Right kidney (tissue), 1 donor: ENCODE measurements at regions not wholly inside any gene's neighbourhood (a gene's known extent, or its start where the extent isn't known, plus 50 kb on each side); places are given as distances from the start of the nearest gene placed in this dataset.
"Not testable (repeated sequence)": the region's sequence is repeated elsewhere in the genome, so short reads cannot be mapped to it uniquely, and the experiment has no call there.

Experiments
- DNase-seq: peaks from one replicate; pipeline ENCODE4 v3.0.0-alpha.2; 2016

GRCh38 chr3:156048483-156048882, 71.9 kb upstream of the KCNAB1 start:
- not testable (repeated sequence) for DNase-seq

- no peak for DNase-seq
Observed at GRCh38 chr3:156050918-156051317, 69.5 kb upstream of the KCNAB1 start.

- DNase-seq: no peak
Observed at GRCh38 chr3:156051651-156052050, 68.7 kb upstream of the KCNAB1 start.

- no peak for DNase-seq
Observed at GRCh38 chr3:156052115-156052514, 68.3 kb upstream of the KCNAB1 start.

- no peak for DNase-seq
Observed at GRCh38 chr3:156059950-156060501, 60.4 kb upstream of the KCNAB1 start.

GRCh38 chr3:156068151-156068550, 52.2 kb upstream of the KCNAB1 start:
- DNase-seq: not testable (repeated sequence)

- DNase-seq: no peak
Observed at GRCh38 chr3:156070028-156070427, 50.4 kb upstream of the KCNAB1 start.
